ENCODE measurements at regions not wholly inside any gene's neighbourhood (a gene's known extent, or its start where the extent isn't known, plus 50 kb on each side); places are given as distances from the start of the nearest gene placed in this dataset.

DNA sequence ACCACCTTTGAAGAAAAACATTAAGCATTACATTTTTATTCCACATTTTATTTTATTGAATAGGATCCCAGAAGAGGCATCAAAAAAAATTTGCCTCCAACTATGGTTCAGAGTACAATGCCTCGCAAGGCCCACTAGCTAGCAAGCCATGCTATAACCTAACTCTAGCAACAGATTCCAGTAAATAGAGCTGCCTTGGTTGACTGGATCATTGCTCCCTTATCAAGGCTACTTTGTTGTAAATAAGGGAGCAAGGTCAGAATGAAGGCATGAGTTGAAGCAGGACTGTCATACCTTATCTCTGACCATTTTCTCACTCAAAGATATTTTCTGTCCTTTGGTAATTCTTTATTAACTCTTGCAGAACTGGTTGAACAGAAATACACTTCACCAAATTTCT, 672.6 kb downstream of the EPHA4 start:
- TF ChIP-seq, protein P1, sequence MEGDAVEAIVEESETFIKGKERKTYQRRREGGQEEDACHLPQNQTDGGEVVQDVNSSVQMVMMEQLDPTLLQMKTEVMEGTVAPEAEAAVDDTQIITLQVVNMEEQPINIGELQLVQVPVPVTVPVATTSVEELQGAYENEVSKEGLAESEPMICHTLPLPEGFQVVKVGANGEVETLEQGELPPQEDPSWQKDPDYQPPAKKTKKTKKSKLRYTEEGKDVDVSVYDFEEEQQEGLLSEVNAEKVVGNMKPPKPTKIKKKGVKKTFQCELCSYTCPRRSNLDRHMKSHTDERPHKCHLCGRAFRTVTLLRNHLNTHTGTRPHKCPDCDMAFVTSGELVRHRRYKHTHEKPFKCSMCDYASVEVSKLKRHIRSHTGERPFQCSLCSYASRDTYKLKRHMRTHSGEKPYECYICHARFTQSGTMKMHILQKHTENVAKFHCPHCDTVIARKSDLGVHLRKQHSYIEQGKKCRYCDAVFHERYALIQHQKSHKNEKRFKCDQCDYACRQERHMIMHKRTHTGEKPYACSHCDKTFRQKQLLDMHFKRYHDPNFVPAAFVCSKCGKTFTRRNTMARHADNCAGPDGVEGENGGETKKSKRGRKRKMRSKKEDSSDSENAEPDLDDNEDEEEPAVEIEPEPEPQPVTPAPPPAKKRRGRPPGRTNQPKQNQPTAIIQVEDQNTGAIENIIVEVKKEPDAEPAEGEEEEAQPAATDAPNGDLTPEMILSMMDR (IDR thresholded peaks at IDR 0.05; ENCODE audit: low read depth, low read length, missing control alignments): no peak
- no peak overlapping the region for H3K4me3 ChIP-seq (ENCODE audit: low read depth, low read length)
- no peak for DNase-seq (ENCODE audit: low read depth)

DNA sequence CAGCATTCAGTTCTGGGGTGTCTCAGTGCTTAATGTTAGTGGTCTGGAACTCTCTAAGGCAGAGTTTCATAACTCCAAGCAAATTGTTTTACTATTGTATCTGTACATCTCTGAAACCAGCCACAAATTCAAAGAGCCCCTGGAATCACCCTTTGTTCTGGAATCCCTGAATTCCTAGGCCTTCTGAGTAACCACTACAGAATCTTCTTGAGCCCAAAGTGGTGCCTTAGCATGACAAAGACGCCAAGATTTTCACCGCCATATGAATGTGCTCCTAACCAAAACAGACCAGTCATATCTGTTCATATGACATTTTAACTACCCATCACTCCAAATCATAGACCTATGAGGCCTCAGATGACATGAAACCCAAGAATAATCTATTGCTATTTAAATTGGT, 668.1 kb downstream of the EPHA4 start:
- DNase-seq (ENCODE audit: low read depth): no peak
- H3K4me3 ChIP-seq (ENCODE audit: low read depth, low read length): no peak overlapping the region
- TF ChIP-seq, protein P1 (IDR thresholded peaks at IDR 0.05; ENCODE audit: low read depth, low read length, missing control alignments): no peak

DNA sequence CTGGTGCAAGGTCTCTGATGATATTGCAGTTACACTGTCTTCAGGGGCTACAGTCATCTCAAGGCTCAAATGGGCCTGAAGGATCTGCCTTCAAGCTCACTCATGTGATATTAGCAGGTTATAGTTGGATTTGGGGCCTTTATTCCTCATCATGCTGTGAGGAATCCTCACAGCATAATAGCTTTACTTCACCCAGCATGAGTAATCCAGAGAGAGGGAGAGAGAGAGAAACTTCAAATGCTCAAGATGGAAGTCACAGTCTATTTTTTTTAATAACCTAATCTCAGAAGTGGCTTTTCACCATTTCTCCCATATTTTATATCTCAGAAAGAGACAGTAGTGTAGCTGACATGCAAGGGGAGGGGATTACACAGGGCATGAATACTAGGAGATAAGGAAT, 658.7 kb downstream of the EPHA4 start:
- TF ChIP-seq, protein P1 (IDR thresholded peaks at IDR 0.05; ENCODE audit: low read depth, low read length, missing control alignments): no peak
- no peak for DNase-seq (ENCODE audit: low read depth)
- H3K4me3 ChIP-seq (ENCODE audit: low read depth, low read length): no peak overlapping the region

DNA sequence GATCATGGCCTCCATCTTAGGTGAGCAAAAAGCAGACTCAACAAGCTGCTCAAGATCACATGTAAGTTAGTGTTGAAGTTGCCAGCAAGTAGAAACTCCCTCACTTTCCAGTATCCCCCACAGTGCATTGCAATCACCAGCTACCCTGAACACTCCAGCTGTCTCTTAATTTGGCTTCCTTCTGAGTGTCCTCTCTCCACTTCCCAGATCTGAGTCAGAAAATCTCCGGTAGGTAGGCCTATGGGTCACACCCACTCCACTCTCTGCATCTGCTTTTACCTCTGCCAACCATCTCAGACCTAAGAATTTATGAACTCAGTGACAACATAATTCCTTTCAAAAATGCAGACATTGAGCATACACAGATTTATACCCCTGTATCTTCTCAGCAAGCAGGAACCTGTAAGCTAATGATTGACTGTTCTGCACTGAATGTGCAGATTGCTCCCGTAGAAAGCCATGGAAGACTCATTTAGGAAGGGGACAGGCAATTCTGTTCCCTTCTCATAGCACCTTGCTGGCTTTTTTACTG, 656.9 kb downstream of the EPHA4 start:
- DNase-seq (ENCODE audit: low read depth): no peak
- TF ChIP-seq, protein P1 (IDR thresholded peaks at IDR 0.05; ENCODE audit: low read depth, low read length, missing control alignments): no peak
- no peak overlapping the region for H3K4me3 ChIP-seq (ENCODE audit: low read depth, low read length)

DNA sequence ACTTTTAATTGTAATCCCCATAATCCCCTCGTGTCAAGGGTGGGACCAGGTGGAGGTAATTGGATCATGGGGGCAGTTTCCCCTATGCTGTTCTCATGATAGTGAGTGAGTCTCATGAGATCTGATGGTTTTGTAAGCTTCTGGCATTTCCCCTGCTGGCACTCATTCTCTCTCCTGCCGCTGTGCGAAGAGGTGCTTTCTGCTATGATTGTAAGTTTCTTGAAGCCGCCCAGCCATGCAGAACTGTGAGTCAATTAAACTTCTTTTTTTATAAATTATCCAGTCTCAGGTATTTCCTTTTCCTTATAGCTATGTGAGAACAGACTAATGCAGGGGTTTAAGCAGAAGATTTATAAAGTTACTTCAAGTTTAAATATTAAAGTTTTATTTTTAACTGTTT, 655.2 kb downstream of the EPHA4 start:
- H3K4me3 ChIP-seq (ENCODE audit: low read depth, low read length): no peak overlapping the region
- no peak for DNase-seq (ENCODE audit: low read depth)
- TF ChIP-seq, protein P1 (IDR thresholded peaks at IDR 0.05; ENCODE audit: low read depth, low read length, missing control alignments): no peak

DNA sequence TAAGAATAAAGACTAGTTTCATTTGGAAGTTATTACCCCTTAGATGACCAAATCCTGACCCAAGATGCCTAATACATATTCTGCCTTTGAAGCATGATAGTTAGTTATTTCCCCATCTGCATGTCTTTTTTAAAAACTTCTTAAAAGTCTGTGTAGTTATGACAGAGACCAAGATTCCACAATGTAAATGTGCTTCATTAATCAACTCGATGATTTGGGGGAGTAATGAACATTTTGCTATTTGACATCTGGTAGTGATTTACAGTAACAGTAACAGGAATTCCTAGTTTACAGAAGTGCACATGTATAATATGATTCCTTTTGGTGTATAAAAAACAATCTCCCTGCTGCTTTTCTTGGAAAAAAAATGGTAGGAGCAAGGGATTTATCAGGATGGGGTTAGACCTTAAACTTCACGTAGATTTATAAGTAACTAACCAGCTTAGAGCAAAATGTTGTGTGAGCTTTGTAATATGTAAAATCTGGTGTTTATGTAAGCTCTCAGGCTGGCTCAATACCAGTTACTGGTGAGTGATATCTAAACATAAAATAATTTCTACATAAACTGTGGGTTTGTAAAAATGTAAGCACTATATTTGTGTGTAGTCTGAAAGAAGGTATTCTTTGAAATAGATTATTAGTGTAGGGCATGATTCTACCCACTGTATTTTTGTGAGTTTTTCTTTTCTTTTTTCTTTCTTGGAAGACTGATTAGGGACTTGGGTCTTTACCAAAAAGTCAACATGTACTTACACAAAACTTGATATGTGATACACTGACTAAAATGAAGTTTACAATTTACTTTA, 641.6 kb downstream of the EPHA4 start:
- TF ChIP-seq, protein P1 (IDR thresholded peaks at IDR 0.05; ENCODE audit: low read depth, low read length, missing control alignments): no peak

DNA sequence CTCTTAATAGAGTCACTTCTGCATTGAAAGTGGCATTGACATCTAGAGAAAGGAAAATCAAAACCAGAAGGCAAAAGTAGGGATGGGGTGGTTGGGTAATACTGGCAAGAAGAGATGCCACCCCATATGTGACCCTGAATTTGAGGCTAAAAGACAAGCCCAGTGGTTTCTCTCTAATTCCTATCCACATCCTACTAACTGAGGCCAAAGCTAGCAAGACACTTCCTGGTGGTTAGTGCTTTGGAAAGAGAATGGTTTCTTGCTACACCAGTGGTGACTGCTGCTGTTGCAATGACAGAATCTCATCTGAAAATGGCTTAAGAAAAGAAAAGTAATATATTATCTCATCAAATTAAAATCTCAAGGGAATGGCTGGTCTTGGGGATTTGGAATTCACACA, 640.6 kb downstream of the EPHA4 start:
- no peak for DNase-seq (ENCODE audit: low read depth)
- no peak overlapping the region for H3K4me3 ChIP-seq (ENCODE audit: low read depth, low read length)
- TF ChIP-seq, protein P1 (IDR thresholded peaks at IDR 0.05; ENCODE audit: low read depth, low read length, missing control alignments): no peak

More for the DNA sequence above, 641.6 kb downstream of the EPHA4 start:
- no peak for DNase-seq (ENCODE audit: low read depth)
- H3K4me3 ChIP-seq (ENCODE audit: low read depth, low read length): no peak overlapping the region
